GM12891 (cell line): ENCODE measurements at regions not wholly inside any gene's neighbourhood (a gene's known extent, or its start where the extent isn't known, plus 50 kb on each side); places are given as distances from the start of the nearest gene placed in this dataset.

Experiments used
- DNase-seq: peaks from one replicate; pipeline ENCODE4 v3.0.0; 2011; ENCODE audit warnings: low spot score; ENCODE audit not compliant: insufficient read length
- FAIRE-seq: peaks from 2 replicates; lab custom pipeline; 2011; peaks lifted over from hg19 to GRCh38; lab: Jason Lieb, UNC
- PAX5 ChIP-seq: IDR thresholded peaks from 2 replicates; pipeline ENCODE4 v1.6.1; 2011; ENCODE audit warnings: low read length, moderate library complexity, mild to moderate bottlenecking; ENCODE audit not compliant: insufficient read depth, severe bottlenecking
- POLR2A ChIP-seq: IDR thresholded peaks from 2 replicates; pipeline ENCODE4 v1.6.1; 2011; ENCODE audit warnings: low read depth, low read length, control low read depth
- POLR2AphosphoS5 ChIP-seq: IDR thresholded peaks from 2 replicates; pipeline ENCODE4 v1.6.1; 2011; ENCODE audit warnings: low read depth, low read length, control low read depth
- POU2F2 ChIP-seq: IDR thresholded peaks from 2 replicates; pipeline ENCODE4 v1.6.1; 2011; ENCODE audit warnings: low read depth, mild to moderate bottlenecking, control low read depth, low read length, moderate library complexity
- SPI1 ChIP-seq: IDR thresholded peaks from 2 replicates; pipeline ENCODE4 v1.6.1; 2011; ENCODE audit warnings: low read depth, low read length, control low read depth
- TAF1 ChIP-seq: IDR thresholded peaks from 2 replicates; pipeline ENCODE4 v1.6.1; 2011; ENCODE audit warnings: low read depth, low read length, control low read depth

GRCh38 chr14:57085801-57086200, 182.9 kb downstream of the EXOC5 start:
- DNase-seq (no peak), FAIRE-seq (no peak)
- TF ChIP-seq PAX5 (no peak), POU2F2 (no peak), SPI1 (no peak), POLR2AphosphoS5 (no peak), POLR2A (no peak), TAF1 (no peak)

GRCh38 chr14:57085043-57085442, 183.7 kb downstream of the EXOC5 start:
- DNase-seq (no peak), FAIRE-seq (no peak)
- no peak for TF ChIP-seq POLR2A
- no peak for TF ChIP-seq POU2F2
- no peak for TF ChIP-seq PAX5
- TF ChIP-seq SPI1: no peak
- no peak for TF ChIP-seq TAF1
- no peak for TF ChIP-seq POLR2AphosphoS5

DNA sequence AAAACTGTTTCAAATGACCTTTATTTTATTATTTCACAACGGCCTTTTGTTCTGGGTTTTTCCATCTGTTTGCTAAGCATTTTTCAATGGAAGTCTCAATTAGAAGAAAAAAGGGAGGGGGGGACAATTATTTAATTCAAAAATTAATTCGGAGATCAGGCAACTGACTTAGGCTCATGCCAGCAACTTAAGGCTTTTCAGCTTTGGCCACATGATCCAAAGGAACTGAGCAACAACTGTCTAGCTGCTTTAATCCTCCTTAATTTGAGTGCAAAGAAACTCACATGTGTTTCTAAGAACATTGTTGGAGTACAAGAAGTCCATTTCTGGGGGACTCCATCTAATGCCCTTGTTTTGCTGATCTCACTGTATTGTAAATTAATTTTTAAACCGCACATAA, 188.0 kb downstream of the EXOC5 start:
- no peak for DNase-seq
- FAIRE-seq: no peak
- TF ChIP-seq POLR2A (no peak), PAX5 (no peak), TAF1 (no peak), POU2F2 (no peak), SPI1 (no peak), POLR2AphosphoS5 (no peak)

DNA sequence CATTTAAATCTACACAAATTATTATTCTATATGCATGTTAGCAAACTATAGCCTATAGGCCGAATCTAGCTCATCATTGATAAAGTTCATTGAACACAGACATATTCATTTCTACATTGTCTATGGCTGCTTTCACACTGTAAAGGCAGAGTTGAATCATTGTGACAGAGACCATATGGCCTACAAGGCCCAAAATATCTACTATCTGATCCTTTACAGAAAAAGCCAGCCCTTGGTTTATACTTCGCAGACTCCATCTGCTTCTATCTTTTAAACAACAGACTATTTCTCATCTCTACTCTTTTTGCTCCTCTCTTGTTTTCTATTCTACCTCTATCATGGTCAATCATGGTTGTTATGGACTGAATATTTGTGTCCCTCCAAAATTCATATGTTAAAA, 190.7 kb downstream of the EXOC5 start:
- DNase-seq: no peak
- FAIRE-seq: no peak
- TF ChIP-seq TAF1: no peak
- TF ChIP-seq POLR2A: no peak
- TF ChIP-seq POU2F2: no peak
- no peak for TF ChIP-seq PAX5
- TF ChIP-seq SPI1: no peak
- no peak for TF ChIP-seq POLR2AphosphoS5

DNA sequence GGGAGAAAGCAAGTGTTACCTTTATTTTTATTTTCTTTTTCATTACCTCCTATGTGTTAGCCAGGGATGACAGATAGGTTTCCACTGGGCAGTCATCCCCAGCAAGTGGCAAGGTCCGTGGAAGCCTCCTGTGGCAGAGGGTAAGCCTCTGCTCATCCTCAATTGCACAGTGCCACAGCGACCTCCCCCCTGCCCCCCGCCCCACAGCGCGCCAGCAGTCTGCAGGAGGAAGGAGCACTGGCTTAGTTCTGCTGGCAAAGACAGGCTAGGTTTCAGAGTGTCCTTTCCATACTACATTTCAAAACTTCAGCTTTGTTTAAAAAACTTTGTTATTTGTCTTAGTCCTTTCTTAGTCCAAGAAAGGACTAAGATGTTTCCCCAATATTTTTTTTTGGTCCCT, 194.7 kb downstream of the EXOC5 start:
- no peak for TF ChIP-seq POLR2AphosphoS5
- TF ChIP-seq TAF1: no peak
- no peak for TF ChIP-seq PAX5
- TF ChIP-seq POU2F2: no peak
- TF ChIP-seq POLR2A: no peak
- DNase-seq (no peak), FAIRE-seq (no peak)

GRCh38 chr14:57071639-57072038, 197.1 kb downstream of the EXOC5 start:
- FAIRE-seq: no peak
- TF ChIP-seq SPI1 (no peak), POLR2A (no peak), TAF1 (no peak), POLR2AphosphoS5 (no peak), PAX5 (no peak), POU2F2 (no peak)
- DNase-seq: no peak

GRCh38 chr14:57069702-57070101, 199.0 kb downstream of the EXOC5 start:
- FAIRE-seq: no peak
- TF ChIP-seq TAF1 (no peak), PAX5 (no peak), POLR2A (no peak), POU2F2 (no peak), SPI1 (no peak), POLR2AphosphoS5 (no peak)
- no peak for DNase-seq

DNA sequence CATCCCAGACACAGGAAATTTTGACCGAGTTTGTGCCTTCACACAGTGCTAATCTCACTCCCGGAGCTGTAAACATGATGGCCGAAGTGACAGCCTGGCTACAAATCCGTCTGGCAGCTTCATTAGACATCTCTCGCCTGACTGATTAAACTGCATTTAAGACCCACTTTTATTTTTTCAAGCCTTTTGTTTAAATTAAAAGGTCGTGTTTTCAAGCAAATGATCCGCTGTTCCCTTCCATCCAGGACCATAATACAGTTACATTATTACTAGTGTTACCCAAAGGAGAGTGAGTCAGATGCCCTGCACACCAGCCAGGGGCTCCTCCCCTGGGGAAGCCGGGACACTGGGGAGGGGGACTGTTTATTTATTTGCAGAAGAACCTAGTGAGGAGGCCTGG, 200.2 kb downstream of the EXOC5 start:
- FAIRE-seq: no peak
- no peak for TF ChIP-seq POU2F2
- no peak for TF ChIP-seq TAF1
- TF ChIP-seq PAX5: no peak
- TF ChIP-seq POLR2A: no peak
- TF ChIP-seq SPI1: no peak
- TF ChIP-seq POLR2AphosphoS5: no peak
- DNase-seq: no peak

DNA sequence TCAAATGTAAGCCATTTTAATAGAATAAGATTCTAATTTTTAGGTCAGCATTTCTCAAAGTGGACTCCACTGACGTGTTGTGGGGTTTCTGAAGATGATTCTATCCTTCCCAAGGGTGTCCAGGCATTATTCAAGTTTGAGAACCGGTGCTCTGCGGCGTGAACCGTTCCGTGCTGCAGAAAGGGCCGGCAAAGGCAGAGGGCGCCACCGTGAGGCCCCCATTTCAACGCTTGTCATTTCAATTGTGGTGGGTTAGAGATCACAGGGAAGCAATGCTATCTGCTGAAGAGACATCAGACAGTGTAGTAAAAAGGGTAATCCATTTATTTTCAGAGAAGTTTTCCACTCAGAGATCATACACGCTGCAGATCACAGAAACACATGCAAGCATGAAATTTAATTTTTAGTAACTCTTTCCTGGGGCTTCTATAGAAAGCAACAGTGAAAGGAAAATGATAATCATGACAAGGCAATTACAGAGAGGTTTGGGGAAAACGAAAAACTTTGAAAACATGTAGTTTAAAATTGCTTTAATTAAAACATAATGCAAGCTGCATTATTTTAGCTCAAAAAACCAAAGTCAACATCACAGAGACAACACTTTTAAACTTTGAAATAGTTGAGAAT, 201.7 kb downstream of the EXOC5 start:
- peak; percentile 43 for FAIRE-seq
- TF ChIP-seq POU2F2 (no peak), SPI1 (no peak), TAF1 (no peak), PAX5 (no peak)
- no peak for DNase-seq

GRCh38 chr14:57066463-57066862, 202.2 kb downstream of the EXOC5 start:
- FAIRE-seq (no peak), DNase-seq (no peak)
- TF ChIP-seq POLR2AphosphoS5 (no peak), TAF1 (no peak), SPI1 (no peak), PAX5 (no peak), POLR2A (no peak), POU2F2 (no peak)
